Suprapubic skin (tissue), 4 donors: ENCODE measurements at regions not wholly inside any gene's neighbourhood (a gene's known extent, or its start where the extent isn't known, plus 50 kb on each side); places are given as distances from the start of the nearest gene placed in this dataset.

Source experiments
- DNase-seq, 2 donors: peaks; one replicate each; pipeline ENCODE4 v3.0.0-alpha.2; 2019; ENCODE audit warnings: low spot score in 2 of 2
- H3K27ac ChIP-seq: fragments of 200-600 bp; sonication (generic); one replicate; pipeline ENCODE4 v1.5.1; 2019
- H3K27me3 ChIP-seq: fragments of 200-600 bp; sonication (generic); one replicate; pipeline ENCODE4 v1.5.1; 2019
- H3K36me3 ChIP-seq: fragments of 200-600 bp; sonication (generic); one replicate; pipeline ENCODE4 v1.5.1; 2019
- H3K4me1 ChIP-seq: fragments of 200-600 bp; sonication (generic); one replicate; pipeline ENCODE4 v1.5.1; 2019
- H3K4me3 ChIP-seq: fragments of 200-600 bp; sonication (generic); one replicate; pipeline ENCODE4 v1.5.1; 2019; ENCODE audit warnings: mild to moderate bottlenecking
- H3K9me3 ChIP-seq: fragments of 200-600 bp; sonication (generic); one replicate; pipeline ENCODE4 v1.5.1; 2019
- CTCF ChIP-seq, 2 donors: fragments of 200-600 bp in 1 of 2; fragments of 450-650 bp in 1 of 2; sonication (generic) in 1 of 2; IDR thresholded peaks; one replicate each; pipeline ENCODE4 v1.5.1; 2016 to 2019; ENCODE audit warnings: antibody characterized with exemption in 2 of 2, mild to moderate bottlenecking in 1 of 2, moderate library complexity in 1 of 2
- EP300 ChIP-seq: sonication (generic); formaldehyde crosslinking; IDR thresholded peaks from one replicate; pipeline ENCODE4 v1.6.1; 2017; ENCODE audit warnings: antibody characterized with exemption
- POLR2A ChIP-seq, 2 donors: fragments of 450-650 bp; IDR thresholded peaks; one replicate each; pipeline ENCODE4 v1.6.1; 2017; ENCODE audit warnings: antibody characterized with exemption in 2 of 2, mild to moderate bottlenecking in 2 of 2, moderate library complexity in 2 of 2
- POLR2AphosphoS5 ChIP-seq, 3 donors: sonication (generic); formaldehyde crosslinking; IDR thresholded peaks; one replicate each; pipeline ENCODE4 v1.6.1; 2017; ENCODE audit warnings: antibody characterized with exemption in 3 of 3
- WGBS: methylation state at CpG from one replicate; pipeline ENCODE4 v1.1.5; 2018; 5-methylcytosine and 5-hydroxymethylcytosine counted together

DNA sequence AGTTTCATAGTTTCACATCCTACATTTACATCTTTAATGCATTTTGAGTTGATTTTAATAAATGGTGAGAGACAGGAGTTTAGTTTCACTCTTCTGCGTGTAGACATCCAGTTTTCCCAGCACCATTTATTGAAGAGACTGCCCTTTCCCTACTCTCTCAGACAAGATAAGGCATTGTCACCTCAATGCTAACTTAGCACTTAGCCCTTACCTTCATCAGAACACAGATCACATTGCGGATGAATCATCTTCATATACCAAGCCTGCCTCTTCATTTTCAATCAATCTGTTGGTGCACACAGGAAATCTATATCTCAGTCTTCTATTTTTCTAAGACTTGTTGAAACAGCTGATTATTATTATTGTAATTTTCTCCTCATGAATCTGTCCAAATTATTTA, 396.6 kb upstream of the NBEA start:
- DNase-seq: no peak
- H3K27me3 ChIP-seq: no peaks in the 10 kb centered on the region
- H3K4me3 ChIP-seq: no peak overlapping the region
- WGBS: 88% methylated on average over 2 of the region's 2 CpGs
- H3K36me3 ChIP-seq: no peaks in the 10 kb centered on the region
- H3K27ac ChIP-seq: no peak overlapping the region
- no peak for TF ChIP-seq POLR2AphosphoS5 (IDR thresholded peaks at IDR 0.05)
- no peak for TF ChIP-seq CTCF (IDR thresholded peaks at IDR 0.05)
- TF ChIP-seq EP300: no peak
- TF ChIP-seq POLR2A (IDR thresholded peaks at IDR 0.05): no peak
- H3K9me3 ChIP-seq: no peaks in the 10 kb centered on the region
- no peaks in the 10 kb centered on the region for H3K4me1 ChIP-seq

- no peaks in the 10 kb centered on the region for H3K27me3 ChIP-seq
- no peak for DNase-seq
- no peaks in the 10 kb centered on the region for H3K4me1 ChIP-seq
- WGBS: 64% methylated on average over 5 of the region's 5 CpGs
- H3K9me3 ChIP-seq: no peaks in the 10 kb centered on the region
- no peak for TF ChIP-seq POLR2A (IDR thresholded peaks at IDR 0.05)
- no peak for TF ChIP-seq EP300
- no peak for TF ChIP-seq POLR2AphosphoS5 (IDR thresholded peaks at IDR 0.05)
- TF ChIP-seq CTCF (IDR thresholded peaks at IDR 0.05): no peak
- H3K27ac ChIP-seq: no peak overlapping the region
- H3K4me3 ChIP-seq: no peak overlapping the region
- H3K36me3 ChIP-seq: no peaks in the 10 kb centered on the region
Observed at GRCh38 chr13:34546344-34547250, 395.5 kb upstream of the NBEA start.

DNA sequence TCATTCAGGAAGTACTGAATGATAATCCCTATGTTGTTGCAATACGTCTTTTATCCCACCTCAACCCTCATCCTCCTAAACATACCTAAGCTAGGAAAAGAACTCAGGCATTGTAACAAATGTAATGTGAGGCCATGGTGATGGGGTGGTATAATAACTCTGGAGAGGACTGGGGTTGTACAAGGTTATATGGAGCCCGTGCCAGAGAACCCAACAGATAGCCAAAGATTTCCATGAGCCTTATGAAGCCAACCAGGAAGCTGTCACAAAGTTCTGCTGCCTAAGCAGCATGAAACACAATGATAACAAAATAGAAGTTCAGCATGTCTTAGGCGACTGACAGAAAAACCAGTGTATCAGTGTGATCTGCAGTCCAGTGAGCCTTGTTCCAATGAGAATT, 394.1 kb upstream of the NBEA start:
- Histone ChIP-seq H3K36me3 (no peaks in the 10 kb centered on the region), H3K27me3 (no peaks in the 10 kb centered on the region), H3K9me3 (no peaks in the 10 kb centered on the region), H3K4me1 (no peaks in the 10 kb centered on the region), H3K27ac (no peak overlapping the region), H3K4me3 (no peak overlapping the region)
- DNase-seq: no peak
- TF ChIP-seq POLR2A (IDR thresholded peaks at IDR 0.05): no peak
- no peak for TF ChIP-seq POLR2AphosphoS5 (IDR thresholded peaks at IDR 0.05)
- TF ChIP-seq CTCF (IDR thresholded peaks at IDR 0.05): no peak
- no peak for TF ChIP-seq EP300
- WGBS: 89% methylated on average over 3 of the region's 3 CpGs

DNA sequence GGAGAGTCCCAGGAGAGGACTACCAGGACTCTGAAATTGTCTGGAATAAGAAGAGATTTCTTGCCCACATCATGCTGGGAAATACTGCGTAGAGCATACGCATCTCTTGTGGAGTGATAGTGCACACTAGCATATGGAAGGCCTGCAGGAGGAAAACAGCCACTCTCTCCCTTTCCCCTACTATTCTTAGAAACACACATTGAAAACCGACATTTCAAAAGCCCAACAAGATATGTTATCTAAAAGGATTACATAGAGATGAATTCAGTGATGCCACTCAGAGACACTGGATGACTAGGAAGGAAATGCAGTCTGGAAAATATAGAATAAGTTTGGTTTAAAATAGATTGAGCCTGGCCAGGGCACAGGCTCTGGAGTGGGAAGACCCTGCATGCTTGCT, 388.7 kb upstream of the NBEA start:
- Histone ChIP-seq H3K4me1 (no peaks in the 10 kb centered on the region), H3K27ac (no peak overlapping the region), H3K27me3 (no peaks in the 10 kb centered on the region), H3K36me3 (no peaks in the 10 kb centered on the region), H3K9me3 (no peaks in the 10 kb centered on the region), H3K4me3 (no peak overlapping the region)
- DNase-seq: no peak
- WGBS: 82% methylated on average over 3 of the region's 3 CpGs
- TF ChIP-seq CTCF (IDR thresholded peaks at IDR 0.05) (no peak), POLR2AphosphoS5 (IDR thresholded peaks at IDR 0.05) (no peak), POLR2A (IDR thresholded peaks at IDR 0.05) (no peak), EP300 (no peak)

- no peak for DNase-seq
- H3K9me3 ChIP-seq: no peaks in the 10 kb centered on the region
- no peaks in the 10 kb centered on the region for H3K4me1 ChIP-seq
- H3K36me3 ChIP-seq: no peaks in the 10 kb centered on the region
- H3K4me3 ChIP-seq: no peak overlapping the region
- no peaks in the 10 kb centered on the region for H3K27me3 ChIP-seq
- TF ChIP-seq EP300 (no peak), POLR2A (IDR thresholded peaks at IDR 0.05) (no peak), CTCF (IDR thresholded peaks at IDR 0.05) (no peak), POLR2AphosphoS5 (IDR thresholded peaks at IDR 0.05) (no peak)
- WGBS: 75% methylated on average over 4 of the region's 4 CpGs
- no peak overlapping the region for H3K27ac ChIP-seq
Observed at GRCh38 chr13:34555988-34556387, 386.1 kb upstream of the NBEA start.
